ENCODE measurements at regions not wholly inside any gene's neighbourhood (a gene's known extent, or its start where the extent isn't known, plus 50 kb on each side); places are given as distances from the start of the nearest gene placed in this dataset.

GRCh38 chr16:73186752-73187601, 139.0 kb upstream of the ZFHX3 start:
- H3K36me3 Mint-ChIP-seq (ENCODE audit: low read depth, unreplicated experiment), result no peaks in the 10 kb centered on the region

DNA sequence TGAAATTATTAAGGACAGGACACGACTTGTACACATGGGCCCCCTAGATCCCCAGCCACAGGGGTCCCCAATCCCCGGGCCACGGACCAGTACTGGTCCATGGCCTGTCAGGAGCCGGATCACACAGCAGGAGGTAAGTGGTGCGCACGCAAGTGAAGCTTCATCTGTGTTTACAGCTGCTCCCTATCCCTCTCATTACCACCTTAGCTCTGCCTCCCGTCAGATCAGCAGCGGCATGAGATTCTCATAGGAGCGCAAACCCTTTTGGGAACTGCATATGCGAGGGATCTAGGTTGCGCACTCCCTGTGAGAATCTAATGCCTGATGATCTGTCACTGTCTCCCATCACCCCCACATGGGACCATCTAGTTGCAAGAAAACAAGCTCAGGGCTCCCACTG, 137.8 kb upstream of the ZFHX3 start:
- TF ChIP-seq, protein P1, sequence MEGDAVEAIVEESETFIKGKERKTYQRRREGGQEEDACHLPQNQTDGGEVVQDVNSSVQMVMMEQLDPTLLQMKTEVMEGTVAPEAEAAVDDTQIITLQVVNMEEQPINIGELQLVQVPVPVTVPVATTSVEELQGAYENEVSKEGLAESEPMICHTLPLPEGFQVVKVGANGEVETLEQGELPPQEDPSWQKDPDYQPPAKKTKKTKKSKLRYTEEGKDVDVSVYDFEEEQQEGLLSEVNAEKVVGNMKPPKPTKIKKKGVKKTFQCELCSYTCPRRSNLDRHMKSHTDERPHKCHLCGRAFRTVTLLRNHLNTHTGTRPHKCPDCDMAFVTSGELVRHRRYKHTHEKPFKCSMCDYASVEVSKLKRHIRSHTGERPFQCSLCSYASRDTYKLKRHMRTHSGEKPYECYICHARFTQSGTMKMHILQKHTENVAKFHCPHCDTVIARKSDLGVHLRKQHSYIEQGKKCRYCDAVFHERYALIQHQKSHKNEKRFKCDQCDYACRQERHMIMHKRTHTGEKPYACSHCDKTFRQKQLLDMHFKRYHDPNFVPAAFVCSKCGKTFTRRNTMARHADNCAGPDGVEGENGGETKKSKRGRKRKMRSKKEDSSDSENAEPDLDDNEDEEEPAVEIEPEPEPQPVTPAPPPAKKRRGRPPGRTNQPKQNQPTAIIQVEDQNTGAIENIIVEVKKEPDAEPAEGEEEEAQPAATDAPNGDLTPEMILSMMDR (IDR thresholded peaks at IDR 0.05; ENCODE audit: unreplicated experiment), result no peak
- H3K4me1 Mint-ChIP-seq (ENCODE audit: unreplicated experiment), result peaks cover 8% of the 10 kb centered on the region

More at GRCh38 chr16:73186752-73187601, 139.0 kb upstream of the ZFHX3 start:
- Mint-ChIP-seq H3K9me3 (ENCODE audit: unreplicated experiment) (no peaks in the 10 kb centered on the region), H3K4me3 (ENCODE audit: unreplicated experiment) (no peak overlapping the region), H3K4me1 (ENCODE audit: unreplicated experiment) (peaks cover 8% of the 10 kb centered on the region), H3K27ac (ENCODE audit: unreplicated experiment) (no peak overlapping the region), H3K27me3 (ENCODE audit: unreplicated experiment) (no peaks in the 10 kb centered on the region)
- TF ChIP-seq, protein P1 (IDR thresholded peaks at IDR 0.05; ENCODE audit: unreplicated experiment), result no peak
- DNase-seq (ENCODE audit: low spot score), result no peak

GRCh38 chr16:73183611-73184092, 135.7 kb upstream of the ZFHX3 start:
- Mint-ChIP-seq H3K27me3 (ENCODE audit: unreplicated experiment) (no peaks in the 10 kb centered on the region), H3K4me3 (ENCODE audit: unreplicated experiment) (no peak overlapping the region), H3K27ac (ENCODE audit: unreplicated experiment) (no peak overlapping the region), H3K36me3 (ENCODE audit: low read depth, unreplicated experiment) (no peaks in the 10 kb centered on the region), H3K4me1 (ENCODE audit: unreplicated experiment) (peaks cover 8% of the 10 kb centered on the region), H3K9me3 (ENCODE audit: unreplicated experiment) (no peaks in the 10 kb centered on the region)
- TF ChIP-seq, protein P1 (IDR thresholded peaks at IDR 0.05; ENCODE audit: unreplicated experiment), result no peak
- DNase-seq (ENCODE audit: low spot score), result no peak

More for the DNA sequence above, 137.8 kb upstream of the ZFHX3 start:
- H3K4me3 Mint-ChIP-seq (ENCODE audit: unreplicated experiment), result no peak overlapping the region
- H3K27ac Mint-ChIP-seq (ENCODE audit: unreplicated experiment), result no peak overlapping the region
- no peaks in the 10 kb centered on the region for H3K27me3 Mint-ChIP-seq (ENCODE audit: unreplicated experiment)
- H3K36me3 Mint-ChIP-seq (ENCODE audit: low read depth, unreplicated experiment), result no peaks in the 10 kb centered on the region
- H3K9me3 Mint-ChIP-seq (ENCODE audit: unreplicated experiment), result no peaks in the 10 kb centered on the region
- DNase-seq (ENCODE audit: low spot score), result no peak

- H3K4me3 Mint-ChIP-seq (ENCODE audit: unreplicated experiment), result no peak overlapping the region
- H3K36me3 Mint-ChIP-seq (ENCODE audit: low read depth, unreplicated experiment), result no peaks in the 10 kb centered on the region
- no peaks in the 10 kb centered on the region for H3K27me3 Mint-ChIP-seq (ENCODE audit: unreplicated experiment)
- no peak for DNase-seq (ENCODE audit: low spot score)
- no peaks in the 10 kb centered on the region for H3K4me1 Mint-ChIP-seq (ENCODE audit: unreplicated experiment)
- H3K9me3 Mint-ChIP-seq (ENCODE audit: unreplicated experiment), result no peaks in the 10 kb centered on the region
- TF ChIP-seq, protein P1 (IDR thresholded peaks at IDR 0.05; ENCODE audit: unreplicated experiment), result no peak
- no peak overlapping the region for H3K27ac Mint-ChIP-seq (ENCODE audit: unreplicated experiment)
Measured at GRCh38 chr16:73179705-73180331, 131.9 kb upstream of the ZFHX3 start.
